GM04504 (cell line): ENCODE measurements at regions not wholly inside any gene's neighbourhood (a gene's known extent, or its start where the extent isn't known, plus 50 kb on each side); places are given as distances from the start of the nearest gene placed in this dataset.

Experiments used
- DNase-seq: peaks from one replicate; pipeline ENCODE4 v3.0.0-alpha.2; 2012; ENCODE audit warnings: low read depth

DNA sequence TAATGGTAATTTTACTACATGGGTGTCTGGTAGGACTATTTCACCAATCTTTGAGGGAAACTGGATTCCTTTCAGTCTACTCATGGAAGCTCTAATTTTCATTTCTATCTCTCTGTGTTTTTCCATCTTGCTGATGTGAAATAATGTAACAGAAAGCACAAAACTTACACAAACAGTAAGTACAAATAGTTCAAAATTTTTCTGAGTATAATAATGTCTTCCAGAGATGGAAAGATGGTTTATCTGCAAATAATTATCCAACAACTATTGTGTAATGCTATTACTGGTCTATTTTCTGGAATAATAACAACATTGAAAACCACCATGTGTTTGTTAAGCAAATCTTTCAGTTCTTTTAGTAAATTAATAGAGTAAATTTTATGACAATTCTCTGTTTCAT is 565.8 kb upstream of the MGMT start:
- DNase-seq, result no peak

- DNase-seq, result no peak
Measured at GRCh38 chr10:128902031-128902710, 564.9 kb upstream of the MGMT start.

- DNase-seq, result no peak
Measured at GRCh38 chr10:128907155-128907941, 559.7 kb upstream of the MGMT start.

DNA sequence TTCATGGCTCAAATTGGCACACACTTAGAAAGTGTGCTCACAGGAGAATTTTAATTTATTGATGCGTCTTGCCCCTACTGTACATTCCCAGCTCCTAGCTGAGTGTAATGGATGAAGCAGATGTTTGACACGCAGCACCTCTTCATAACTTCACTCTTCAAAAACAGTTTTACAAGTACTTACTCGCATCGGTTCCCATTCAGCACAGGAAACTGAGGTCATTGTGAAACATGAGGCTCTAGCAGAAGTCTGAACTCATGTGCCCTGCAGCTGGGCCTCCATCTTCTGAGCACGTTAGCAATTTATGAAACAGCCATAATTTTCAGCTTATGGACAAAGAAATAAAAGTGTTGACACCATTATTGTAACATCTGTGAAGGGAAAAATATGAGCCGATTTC is 558.9 kb upstream of the MGMT start:
- DNase-seq, result no peak

DNA sequence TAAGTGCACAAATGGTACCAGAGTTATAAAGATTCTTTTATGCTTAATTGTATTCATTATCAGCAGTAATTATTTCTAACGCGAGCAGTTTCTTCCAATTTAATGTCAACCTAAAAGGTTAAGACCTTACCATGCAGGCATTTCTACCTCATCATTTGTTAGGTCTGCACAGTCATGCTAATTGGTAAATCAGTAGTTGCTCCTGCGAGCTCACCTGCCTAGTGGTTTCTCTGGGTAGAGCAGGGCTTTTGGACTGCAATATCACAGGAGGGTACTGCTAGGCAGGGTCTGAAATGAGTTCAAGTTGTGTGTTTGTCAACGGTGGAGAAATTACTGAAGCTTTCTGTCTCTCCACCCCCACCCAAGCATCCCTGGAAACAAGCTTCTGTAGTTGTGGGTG is 558.5 kb upstream of the MGMT start:
- no peak for DNase-seq

GRCh38 chr10:128912568-128913311 is 554.3 kb upstream of the MGMT start:
- DNase-seq, result no peak

DNA sequence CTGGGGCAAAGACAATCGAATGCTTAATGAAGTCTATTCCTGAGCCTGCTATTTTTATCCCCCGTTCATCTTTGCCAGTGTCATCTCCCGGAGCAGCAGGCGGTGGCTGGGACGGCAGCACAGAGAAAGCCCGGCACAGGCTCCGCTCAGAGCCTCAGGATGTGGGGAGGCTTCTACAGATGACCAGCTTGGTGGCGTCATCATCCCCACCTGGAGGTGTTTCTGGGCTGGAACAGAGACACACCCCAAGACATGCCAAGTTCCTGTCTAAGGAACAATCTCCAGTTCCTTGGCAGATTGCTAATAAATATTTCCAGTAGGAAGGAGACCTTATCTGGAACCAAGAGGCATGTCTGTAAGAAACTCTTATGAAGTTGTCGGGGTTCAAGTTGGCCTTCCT is 552.4 kb upstream of the MGMT start:
- no peak for DNase-seq

- DNase-seq, result no peak
Measured at GRCh38 chr10:128915630-128916029, 551.4 kb upstream of the MGMT start.

DNA sequence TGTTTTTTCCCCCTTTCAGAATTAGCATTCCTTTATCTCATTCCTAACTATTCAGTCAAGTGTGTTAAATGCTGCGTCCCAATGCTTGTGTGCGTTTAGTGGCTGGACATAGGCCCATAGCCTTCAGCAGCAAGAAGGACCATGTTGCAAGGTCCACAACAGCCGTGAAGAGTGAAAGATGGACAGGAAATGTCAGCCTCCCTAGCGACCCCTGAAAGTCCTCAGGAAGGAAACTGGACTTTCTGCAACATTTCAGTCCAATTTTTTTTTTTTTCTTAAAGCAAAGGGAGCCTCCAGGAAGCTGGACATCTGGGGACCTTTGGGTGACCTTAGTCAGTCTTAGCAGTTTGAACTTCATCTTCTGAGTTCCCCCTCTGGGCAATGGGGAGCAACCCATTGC is 550.7 kb upstream of the MGMT start:
- no peak for DNase-seq

DNA sequence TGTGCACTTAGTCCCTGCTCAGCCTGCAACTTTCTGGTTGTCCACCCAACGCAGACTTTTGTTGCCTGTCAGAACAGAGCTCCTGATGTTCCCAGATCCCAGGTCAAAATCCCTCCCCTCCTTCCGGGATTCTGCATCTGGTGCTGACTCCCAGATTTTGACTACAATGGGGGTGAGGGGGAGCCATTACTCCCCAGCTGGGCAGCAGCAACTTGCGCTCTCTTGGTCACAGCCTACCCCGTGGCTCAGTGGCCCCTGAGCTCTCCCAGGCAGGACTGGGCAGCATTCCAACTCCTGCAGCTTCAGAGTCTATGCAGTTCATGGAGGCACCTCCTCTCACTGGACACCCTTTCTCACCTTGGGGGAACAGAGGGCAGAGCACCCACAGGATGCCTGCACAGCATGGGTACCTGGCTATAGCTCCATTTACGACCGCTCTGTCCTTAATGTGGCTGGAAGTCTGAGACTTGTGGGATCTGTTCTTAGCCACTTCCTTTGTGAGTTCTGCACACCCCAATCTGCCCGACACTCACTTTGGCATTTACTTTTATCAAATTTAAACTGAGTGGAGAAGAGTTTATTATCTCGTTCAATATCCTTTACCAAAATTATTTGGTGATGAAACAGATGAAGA is 545.5 kb upstream of the MGMT start:
- DNase-seq, result no peak

DNA sequence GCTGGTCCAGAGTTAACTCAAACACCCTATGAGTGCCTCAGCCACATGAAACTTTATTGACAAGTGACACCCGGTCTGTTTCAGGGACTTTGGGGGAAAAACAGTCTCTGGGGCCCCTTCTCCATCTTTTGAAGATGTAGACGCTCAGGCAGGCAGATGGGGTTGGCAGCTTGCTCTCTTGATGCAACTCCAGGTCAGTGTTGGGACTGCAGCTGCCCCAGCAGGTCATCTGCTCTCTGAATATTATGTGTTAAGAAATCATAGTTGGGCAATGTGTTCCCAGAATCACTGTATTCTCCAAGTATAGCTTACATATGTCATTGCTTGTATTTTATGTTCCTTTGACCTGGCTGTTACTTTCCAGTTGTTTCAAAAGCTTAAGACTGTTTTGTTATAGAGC is 544.9 kb upstream of the MGMT start:
- DNase-seq, result no peak

DNA sequence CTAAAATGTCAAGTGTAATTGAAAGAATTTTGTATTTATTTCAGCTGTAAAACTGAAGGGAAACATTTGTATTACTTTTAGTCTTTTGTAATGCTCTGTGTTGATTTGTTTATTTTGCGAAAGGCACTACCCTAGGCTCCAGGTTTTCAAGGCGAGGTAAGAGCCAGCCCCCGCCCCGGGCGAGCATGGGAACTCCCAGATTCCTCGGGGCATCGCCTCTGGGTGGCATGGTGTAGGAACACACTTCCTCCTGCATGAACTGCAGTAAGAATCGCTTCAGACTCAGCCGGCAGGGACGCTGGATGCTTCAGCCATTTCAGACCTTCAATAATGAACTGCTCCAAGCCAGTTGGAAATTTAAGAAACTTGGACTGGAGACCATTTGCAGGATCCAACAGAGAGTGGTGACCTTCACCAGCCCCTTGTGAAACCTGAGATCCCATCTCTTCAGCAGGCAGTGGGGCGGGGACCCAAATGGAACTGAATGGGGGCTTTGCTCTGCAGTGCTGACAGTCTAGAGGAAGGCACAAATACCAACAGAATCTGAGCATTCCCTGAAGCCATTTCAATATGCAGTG is 544.3 kb upstream of the MGMT start:
- no peak for DNase-seq

- no peak for DNase-seq
Measured at GRCh38 chr10:128924918-128925317, 542.1 kb upstream of the MGMT start.

GRCh38 chr10:128926711-128927110 is 540.3 kb upstream of the MGMT start:
- DNase-seq, result no peak

GRCh38 chr10:128927497-128928161 is 539.4 kb upstream of the MGMT start:
- DNase-seq, result no peak

DNA sequence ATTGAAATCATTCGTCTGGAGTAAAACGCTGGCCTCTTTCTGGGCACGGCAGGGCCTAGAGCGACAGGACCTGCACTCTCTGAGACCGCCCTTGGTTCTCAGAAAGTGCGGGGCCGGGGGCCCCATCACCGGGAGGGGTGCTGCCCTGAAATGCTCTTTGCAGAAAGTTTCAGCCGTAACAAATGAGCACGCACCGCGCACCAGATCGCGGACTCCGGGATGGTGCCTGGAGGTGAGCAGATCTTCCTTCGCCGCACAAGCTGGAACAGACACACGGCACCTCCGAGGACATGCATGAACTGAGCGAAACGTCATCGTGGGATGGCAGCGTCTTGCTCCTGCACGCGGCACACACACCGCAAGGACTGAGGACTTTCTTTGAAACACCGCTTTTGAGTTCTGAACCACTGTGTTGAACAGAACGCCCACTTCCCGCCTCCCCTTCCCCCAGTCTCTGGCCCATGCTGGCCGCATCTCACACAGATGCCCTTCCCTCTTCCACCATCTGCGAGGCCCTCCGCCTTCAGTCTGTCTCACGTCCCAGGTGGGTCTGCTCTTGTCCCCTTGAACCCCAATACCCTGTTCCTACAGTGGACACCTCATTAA is 538.7 kb upstream of the MGMT start:
- no peak for DNase-seq

DNA sequence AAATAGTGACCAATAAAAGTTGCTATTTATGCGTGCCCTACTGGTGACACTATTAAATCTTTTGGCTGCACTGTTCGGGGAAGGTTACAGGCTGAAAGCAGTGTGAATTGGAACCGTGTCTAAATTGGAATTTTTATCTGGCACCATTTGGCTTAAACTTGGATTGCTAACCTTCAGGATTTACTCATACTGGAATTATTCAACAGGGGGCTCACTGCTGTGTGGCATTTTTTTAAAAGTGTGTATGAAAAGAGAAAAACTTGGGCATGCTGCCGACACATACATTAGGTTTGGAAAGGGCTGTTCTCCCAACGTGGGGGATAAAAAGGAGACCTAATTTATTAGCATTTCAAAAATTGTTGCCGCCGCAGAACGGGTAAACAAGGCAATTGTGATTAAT is 537.9 kb upstream of the MGMT start:
- DNase-seq, result no peak

DNA sequence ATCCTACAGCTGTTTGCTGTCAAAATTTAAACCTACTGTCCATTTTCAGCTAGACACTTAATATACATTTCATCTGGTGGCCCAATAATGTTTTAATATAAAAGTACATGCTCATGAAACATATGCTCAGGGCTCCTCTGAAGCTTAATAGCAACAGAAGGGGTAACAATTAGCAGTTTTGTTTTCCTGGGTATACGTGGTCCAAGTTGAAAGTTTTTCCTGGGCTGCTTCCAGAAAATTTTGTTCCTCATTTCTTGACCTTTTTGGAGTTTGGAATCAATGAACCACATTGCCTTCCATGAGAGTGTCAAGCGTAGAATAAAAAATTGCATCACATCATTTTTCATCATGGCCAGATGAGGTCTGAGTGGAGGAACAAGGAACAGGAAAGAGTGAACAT is 537.3 kb upstream of the MGMT start:
- DNase-seq, result no peak

GRCh38 chr10:128930515-128930914 is 536.5 kb upstream of the MGMT start:
- no peak for DNase-seq

GRCh38 chr10:128932071-128932820 is 534.8 kb upstream of the MGMT start:
- no peak for DNase-seq

- no peak for DNase-seq
Measured at GRCh38 chr10:128934492-128934891, 532.5 kb upstream of the MGMT start.
